ENCODE measurements at regions not wholly inside any gene's neighbourhood (a gene's known extent, or its start where the extent isn't known, plus 50 kb on each side); places are given as distances from the start of the nearest gene placed in this dataset.

GRCh38 chr13:50359779-50360178, 344.5 kb downstream of the KCNRG start:
- TF ChIP-seq POLR2A (IDR thresholded peaks at IDR 0.05; ENCODE audit: extremely low read depth, insufficient read length) (no peak), MYC (IDR thresholded peaks at IDR 0.05; ENCODE audit: low read depth, low read length) (no peak), CTCF (IDR thresholded peaks at IDR 0.05; ENCODE audit: low read depth, low read length) (no peak)
